ENCODE measurements at regions not wholly inside any gene's neighbourhood (a gene's known extent, or its start where the extent isn't known, plus 50 kb on each side); places are given as distances from the start of the nearest gene placed in this dataset.

- no peaks in the 10 kb centered on the region for H3K36me3 ChIP-seq (ENCODE audit: control insufficient read depth, insufficient read depth, low read length)
- TF ChIP-seq CTCF (IDR thresholded peaks at IDR 0.05; ENCODE audit: insufficient read depth, low read length, poor library complexity, severe bottlenecking) = no peak
- H3K27me3 ChIP-seq (ENCODE audit: control insufficient read depth, insufficient read depth, low read length) = no peaks in the 10 kb centered on the region
- DNase-seq (ENCODE audit: low read depth) = no peak
- H3K4me3 ChIP-seq (ENCODE audit: low read depth, low read length) = no peak overlapping the region
Measured at GRCh38 chr9:82397534-82397933, 409.0 kb downstream of the SPATA31D1 start.

- no peak for TF ChIP-seq CTCF (IDR thresholded peaks at IDR 0.05; ENCODE audit: insufficient read depth, low read length, poor library complexity, severe bottlenecking)
- DNase-seq (ENCODE audit: low read depth) = no peak
- Histone ChIP-seq H3K27me3 (ENCODE audit: control insufficient read depth, insufficient read depth, low read length) (no peaks in the 10 kb centered on the region), H3K4me3 (ENCODE audit: low read depth, low read length) (no peak overlapping the region), H3K36me3 (ENCODE audit: control insufficient read depth, insufficient read depth, low read length) (no peaks in the 10 kb centered on the region)
Measured at GRCh38 chr9:82404196-82404870, 415.8 kb downstream of the SPATA31D1 start.

- TF ChIP-seq CTCF (IDR thresholded peaks at IDR 0.05; ENCODE audit: insufficient read depth, low read length, poor library complexity, severe bottlenecking) = no peak
- Histone ChIP-seq H3K36me3 (ENCODE audit: control insufficient read depth, insufficient read depth, low read length) (no peaks in the 10 kb centered on the region), H3K27me3 (ENCODE audit: control insufficient read depth, insufficient read depth, low read length) (no peaks in the 10 kb centered on the region), H3K4me3 (ENCODE audit: low read depth, low read length) (no peak overlapping the region)
- DNase-seq (ENCODE audit: low read depth) = no peak
Measured at GRCh38 chr9:82404881-82405280, 416.3 kb downstream of the SPATA31D1 start.

GRCh38 chr9:82406456-82407085, 418.0 kb downstream of the SPATA31D1 start:
- Histone ChIP-seq H3K27me3 (ENCODE audit: control insufficient read depth, insufficient read depth, low read length) (no peaks in the 10 kb centered on the region), H3K36me3 (ENCODE audit: control insufficient read depth, insufficient read depth, low read length) (no peaks in the 10 kb centered on the region), H3K4me3 (ENCODE audit: low read depth, low read length) (no peak overlapping the region)
- TF ChIP-seq CTCF (IDR thresholded peaks at IDR 0.05; ENCODE audit: insufficient read depth, low read length, poor library complexity, severe bottlenecking) = no peak
- DNase-seq (ENCODE audit: low read depth) = no peak

- no peak for TF ChIP-seq CTCF (IDR thresholded peaks at IDR 0.05; ENCODE audit: insufficient read depth, low read length, poor library complexity, severe bottlenecking)
- DNase-seq (ENCODE audit: low read depth) = peak; percentile 42
- H3K4me3 ChIP-seq (ENCODE audit: low read depth, low read length) = no peak overlapping the region
Measured at GRCh38 chr9:82410306-82410705, 421.7 kb downstream of the SPATA31D1 start.

GRCh38 chr9:82410866-82411265, 422.3 kb downstream of the SPATA31D1 start:
- Histone ChIP-seq H3K36me3 (ENCODE audit: control insufficient read depth, insufficient read depth, low read length) (no peaks in the 10 kb centered on the region), H3K4me3 (ENCODE audit: low read depth, low read length) (no peak overlapping the region), H3K27me3 (ENCODE audit: control insufficient read depth, insufficient read depth, low read length) (no peaks in the 10 kb centered on the region)
- TF ChIP-seq CTCF (IDR thresholded peaks at IDR 0.05; ENCODE audit: insufficient read depth, low read length, poor library complexity, severe bottlenecking) = no peak
- no peak for DNase-seq (ENCODE audit: low read depth)

More at GRCh38 chr9:82410306-82410705, 421.7 kb downstream of the SPATA31D1 start:
- H3K27me3 ChIP-seq (ENCODE audit: control insufficient read depth, insufficient read depth, low read length) = no peaks in the 10 kb centered on the region
- no peaks in the 10 kb centered on the region for H3K36me3 ChIP-seq (ENCODE audit: control insufficient read depth, insufficient read depth, low read length)
